ENCODE measurements at regions not wholly inside any gene's neighbourhood (a gene's known extent, or its start where the extent isn't known, plus 50 kb on each side); places are given as distances from the start of the nearest gene placed in this dataset. TPM values are rescaled to one million over a fixed set of nuclear protein-coding genes. Genes with fewer than 3 reads are reported as not detected.

Small RNA genes lying in the stretch of these regions (small RNA-seq; reads per million reads assigned to genes)
- not detected for gene MTRNR2L9 (ENCODE audit: insufficient read depth, insufficient read length, low read depth, low replicate concordance)
